ENCODE measurements at regions not wholly inside any gene's neighbourhood (a gene's known extent, or its start where the extent isn't known, plus 50 kb on each side); places are given as distances from the start of the nearest gene placed in this dataset.

DNA sequence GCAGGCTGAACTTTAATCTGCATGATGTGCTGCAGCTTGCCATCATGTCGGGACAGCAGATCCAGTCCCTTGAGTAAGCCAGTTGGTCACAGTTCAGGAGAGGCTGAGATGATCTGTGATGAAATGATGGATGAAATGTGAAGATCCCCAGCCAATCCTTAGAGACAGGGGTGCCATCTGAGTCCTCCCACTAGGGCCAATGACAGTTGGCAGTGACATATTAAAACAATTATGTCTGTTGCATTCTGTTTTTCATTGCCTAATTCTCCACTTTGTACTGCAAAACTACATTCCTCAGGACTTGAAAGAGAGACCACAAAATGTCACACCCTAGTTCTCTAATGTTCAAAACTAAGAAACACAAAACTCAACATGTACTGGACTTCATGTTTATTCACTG lies 66.3 kb upstream of the CAV2 start:
- H3K27me3 Mint-ChIP-seq, result peaks cover 34% of the 10 kb centered on the region
- DNase-seq, result no peak
- no peak overlapping the region for H3K27ac Mint-ChIP-seq
- no peaks in the 10 kb centered on the region for H3K36me3 Mint-ChIP-seq (ENCODE audit: low read depth)
- no peaks in the 10 kb centered on the region for H3K9me3 Mint-ChIP-seq
- H3K4me3 Mint-ChIP-seq, result no peak overlapping the region
- H3K4me1 Mint-ChIP-seq (ENCODE audit: low read depth), result no peaks in the 10 kb centered on the region

DNA sequence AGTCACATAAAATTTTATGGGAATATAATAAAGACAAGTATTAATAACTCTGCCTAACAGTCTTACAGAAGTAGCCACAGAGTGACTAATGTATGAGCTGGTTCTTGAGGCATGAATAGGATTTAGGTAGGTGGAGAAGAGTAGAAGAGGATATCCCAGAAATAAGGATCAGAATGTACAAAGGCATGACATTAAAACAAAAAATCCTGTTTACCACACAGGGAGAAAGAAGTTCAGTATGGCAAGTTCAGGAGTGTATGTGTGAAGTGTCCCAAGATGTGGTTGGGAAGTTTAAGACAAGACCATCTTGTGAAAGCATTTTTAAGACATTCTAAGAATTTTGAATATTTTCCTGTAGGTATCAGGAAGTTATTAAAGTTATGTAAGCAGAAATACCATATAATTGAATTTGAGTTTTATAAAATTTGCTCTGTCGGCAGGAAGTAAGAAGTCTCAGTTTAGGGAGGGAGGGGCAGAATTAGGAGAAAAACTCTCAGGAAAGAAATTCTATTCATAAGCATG lies 64.7 kb upstream of the CAV2 start:
- H3K4me3 Mint-ChIP-seq, result no peak overlapping the region
- H3K4me1 Mint-ChIP-seq (ENCODE audit: low read depth), result no peaks in the 10 kb centered on the region
- H3K27me3 Mint-ChIP-seq, result peaks cover 37% of the 10 kb centered on the region
- H3K9me3 Mint-ChIP-seq, result no peaks in the 10 kb centered on the region
- H3K27ac Mint-ChIP-seq, result no peak overlapping the region
- no peak for DNase-seq
- no peaks in the 10 kb centered on the region for H3K36me3 Mint-ChIP-seq (ENCODE audit: low read depth)

DNA sequence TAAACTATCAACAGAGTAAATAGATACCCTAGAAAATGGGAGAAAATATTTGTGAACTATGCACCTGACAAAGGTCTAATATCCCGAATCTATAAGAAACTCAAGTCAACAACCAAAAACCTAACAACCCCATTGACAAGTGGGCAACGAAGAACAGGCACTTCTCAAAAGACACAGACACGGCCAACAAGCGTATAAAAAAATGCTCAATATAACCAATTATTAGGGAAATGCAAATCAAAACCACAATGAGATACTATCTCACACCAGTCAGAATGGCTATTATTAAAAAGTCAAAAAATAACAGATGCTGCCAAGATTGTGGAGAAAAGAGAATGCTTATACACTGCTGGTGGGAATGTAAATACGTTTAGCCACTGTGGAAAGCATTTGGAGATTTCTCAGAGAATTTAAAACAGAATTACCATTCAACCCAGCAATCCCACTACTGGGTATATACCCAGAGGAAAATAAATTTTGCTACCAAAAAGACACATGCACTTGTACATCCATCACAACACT lies 63.2 kb upstream of the CAV2 start:
- H3K4me1 Mint-ChIP-seq (ENCODE audit: low read depth), result no peaks in the 10 kb centered on the region
- H3K9me3 Mint-ChIP-seq, result no peaks in the 10 kb centered on the region
- DNase-seq, result no peak
- peaks cover 37% of the 10 kb centered on the region for H3K27me3 Mint-ChIP-seq
- H3K4me3 Mint-ChIP-seq, result no peak overlapping the region
- no peaks in the 10 kb centered on the region for H3K36me3 Mint-ChIP-seq (ENCODE audit: low read depth)
- no peak overlapping the region for H3K27ac Mint-ChIP-seq

DNA sequence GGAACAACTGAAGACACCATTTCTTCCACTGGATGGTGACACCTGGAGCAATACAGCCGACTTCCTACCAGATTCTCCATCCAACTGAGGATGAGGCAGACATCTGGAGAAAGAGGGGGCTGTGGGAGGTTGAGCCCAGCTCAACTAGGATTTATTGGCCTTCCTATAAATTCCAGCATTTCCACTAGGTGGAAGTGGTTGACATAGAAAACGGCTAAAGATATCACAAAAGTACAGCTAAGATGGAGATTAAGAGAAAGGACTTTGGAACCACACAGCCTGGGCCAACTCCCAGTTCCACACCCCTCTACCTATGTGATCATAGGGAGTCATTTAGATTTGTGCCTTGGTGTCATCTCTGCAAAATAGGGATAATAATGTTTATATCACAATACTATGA lies 61.3 kb upstream of the CAV2 start:
- no peaks in the 10 kb centered on the region for H3K4me1 Mint-ChIP-seq (ENCODE audit: low read depth)
- no peak for DNase-seq
- H3K27me3 Mint-ChIP-seq, result peaks cover 21% of the 10 kb centered on the region
- H3K9me3 Mint-ChIP-seq, result no peaks in the 10 kb centered on the region
- no peak overlapping the region for H3K27ac Mint-ChIP-seq
- no peaks in the 10 kb centered on the region for H3K36me3 Mint-ChIP-seq (ENCODE audit: low read depth)
- H3K4me3 Mint-ChIP-seq, result no peak overlapping the region

DNA sequence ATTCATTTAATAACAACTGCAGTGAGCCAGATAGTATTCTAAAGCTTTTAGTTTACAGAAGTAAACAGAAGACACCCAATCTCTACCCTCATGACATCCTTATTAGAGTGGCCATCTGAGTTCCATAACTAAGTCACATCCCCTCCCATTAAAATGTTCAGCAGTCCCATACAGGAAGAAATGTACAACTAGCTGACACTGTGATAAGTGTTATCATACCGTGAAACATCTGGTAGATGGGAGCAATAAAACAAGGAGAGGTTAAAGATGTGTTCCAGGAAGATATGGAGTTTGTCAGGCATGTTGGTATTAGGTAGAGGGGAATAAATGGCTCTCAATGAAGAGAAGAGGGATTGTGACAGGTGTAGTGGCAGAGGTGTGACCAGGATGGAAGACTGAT lies 60.5 kb upstream of the CAV2 start:
- no peaks in the 10 kb centered on the region for H3K36me3 Mint-ChIP-seq (ENCODE audit: low read depth)
- no peak overlapping the region for H3K27ac Mint-ChIP-seq
- no peaks in the 10 kb centered on the region for H3K9me3 Mint-ChIP-seq
- no peak overlapping the region for H3K4me3 Mint-ChIP-seq
- no peak for DNase-seq
- peaks cover 16% of the 10 kb centered on the region for H3K27me3 Mint-ChIP-seq
- no peaks in the 10 kb centered on the region for H3K4me1 Mint-ChIP-seq (ENCODE audit: low read depth)

DNA sequence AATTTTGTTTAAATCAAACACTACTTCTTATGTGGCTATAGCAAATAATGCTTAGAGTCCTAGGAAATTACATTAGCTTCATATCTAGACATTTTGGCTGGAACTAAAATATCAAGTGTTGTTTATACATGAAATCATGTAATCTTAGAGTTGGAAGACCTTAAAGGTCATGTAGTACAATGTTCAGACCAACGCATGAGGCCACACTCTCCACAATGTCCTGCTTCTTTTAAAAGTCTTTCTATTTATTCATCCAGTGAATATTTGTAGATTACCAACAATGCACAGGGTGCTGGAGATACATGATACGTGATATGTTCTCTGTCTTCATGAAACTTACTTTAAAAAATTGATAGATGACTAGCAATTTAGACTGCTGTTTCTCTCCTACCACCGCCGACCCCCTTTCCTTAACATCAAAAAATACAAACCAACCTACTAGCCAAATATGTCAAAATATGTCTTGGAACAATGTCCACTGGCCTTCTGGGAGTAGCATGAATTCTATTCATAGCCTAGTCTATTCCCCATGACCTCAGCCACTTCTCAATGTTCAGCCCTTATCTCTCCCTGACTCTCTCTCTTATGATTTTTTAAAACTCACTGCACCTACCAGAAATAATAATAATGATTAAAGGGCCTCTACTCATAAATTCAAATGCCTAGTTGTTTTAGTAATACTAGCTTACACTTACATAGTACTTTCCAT lies 59.5 kb upstream of the CAV2 start:
- peaks cover 16% of the 10 kb centered on the region for H3K27me3 Mint-ChIP-seq
- DNase-seq, result no peak
- no peak overlapping the region for H3K27ac Mint-ChIP-seq
- H3K36me3 Mint-ChIP-seq (ENCODE audit: low read depth), result no peaks in the 10 kb centered on the region
- no peaks in the 10 kb centered on the region for H3K9me3 Mint-ChIP-seq
- H3K4me3 Mint-ChIP-seq, result no peak overlapping the region
- no peaks in the 10 kb centered on the region for H3K4me1 Mint-ChIP-seq (ENCODE audit: low read depth)

DNA sequence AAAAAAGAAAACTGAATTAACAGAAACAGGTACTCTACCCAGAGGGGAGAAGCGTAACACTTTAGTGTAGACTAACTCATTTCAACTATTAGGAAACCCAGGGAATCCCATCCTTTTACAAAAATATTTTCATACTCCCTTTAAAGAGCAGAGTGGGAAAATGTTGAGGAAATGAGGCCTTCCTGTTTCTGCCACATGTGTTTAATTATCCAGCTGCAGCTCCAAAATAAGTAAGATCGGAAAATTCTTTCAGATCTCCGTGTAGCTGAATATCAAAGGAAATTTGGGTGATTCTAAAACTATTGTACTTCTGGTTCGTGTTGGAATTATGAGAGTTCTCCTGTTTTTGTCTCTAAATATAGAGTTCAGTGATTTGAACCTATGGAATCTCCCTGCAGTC lies 58.0 kb upstream of the CAV2 start:
- no peaks in the 10 kb centered on the region for H3K4me1 Mint-ChIP-seq (ENCODE audit: low read depth)
- no peaks in the 10 kb centered on the region for H3K36me3 Mint-ChIP-seq (ENCODE audit: low read depth)
- H3K9me3 Mint-ChIP-seq, result no peaks in the 10 kb centered on the region
- H3K4me3 Mint-ChIP-seq, result no peak overlapping the region
- no peak for DNase-seq
- no peak overlapping the region for H3K27ac Mint-ChIP-seq
- peaks cover 15% of the 10 kb centered on the region for H3K27me3 Mint-ChIP-seq

DNA sequence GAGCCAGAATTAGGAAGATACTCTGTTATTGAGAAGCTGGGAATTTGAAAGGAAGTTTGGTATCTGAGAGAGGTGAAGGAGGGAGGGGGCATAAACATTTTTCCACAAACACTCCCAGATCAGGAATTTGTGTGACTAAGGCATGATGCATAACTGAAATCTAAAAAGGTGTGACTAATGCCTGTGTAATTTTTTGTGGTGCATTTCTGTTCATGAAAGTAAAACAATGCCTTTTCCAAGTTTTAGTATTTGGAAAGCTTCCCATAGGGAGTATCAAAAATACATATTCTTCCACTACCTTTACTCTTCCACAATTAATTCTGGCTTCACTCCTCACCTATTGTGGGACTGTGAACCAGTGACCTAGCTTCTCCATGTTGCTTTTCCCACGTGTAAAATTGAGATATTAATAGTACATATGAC lies 56.4 kb upstream of the CAV2 start:
- DNase-seq, result no peak
- Mint-ChIP-seq H3K9me3 (no peaks in the 10 kb centered on the region), H3K4me3 (no peak overlapping the region), H3K4me1 (ENCODE audit: low read depth) (no peaks in the 10 kb centered on the region), H3K27ac (no peak overlapping the region), H3K27me3 (peaks cover 21% of the 10 kb centered on the region), H3K36me3 (ENCODE audit: low read depth) (no peaks in the 10 kb centered on the region)

DNA sequence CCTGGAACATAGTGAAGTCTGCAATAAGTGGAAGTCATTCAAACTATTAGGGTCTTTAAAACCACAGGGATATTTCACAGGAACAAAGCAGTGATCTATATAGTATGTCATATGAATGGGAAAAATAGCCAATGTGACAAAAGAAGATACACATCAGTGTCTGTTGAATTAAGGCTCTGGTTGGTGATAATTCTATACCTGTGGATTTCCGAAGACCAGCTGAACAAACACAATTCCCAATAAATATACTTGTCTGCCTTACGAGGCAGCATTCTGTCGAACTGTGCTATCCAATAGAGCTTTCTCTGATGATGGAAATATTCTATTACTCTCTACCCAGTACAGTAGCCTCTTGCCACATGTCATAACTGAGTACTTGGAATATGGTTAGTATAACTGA lies 55.9 kb upstream of the CAV2 start:
- Mint-ChIP-seq H3K9me3 (no peaks in the 10 kb centered on the region), H3K36me3 (ENCODE audit: low read depth) (no peaks in the 10 kb centered on the region), H3K4me1 (ENCODE audit: low read depth) (no peaks in the 10 kb centered on the region), H3K27me3 (peaks cover 21% of the 10 kb centered on the region), H3K27ac (no peak overlapping the region), H3K4me3 (no peak overlapping the region)
- DNase-seq, result no peak

DNA sequence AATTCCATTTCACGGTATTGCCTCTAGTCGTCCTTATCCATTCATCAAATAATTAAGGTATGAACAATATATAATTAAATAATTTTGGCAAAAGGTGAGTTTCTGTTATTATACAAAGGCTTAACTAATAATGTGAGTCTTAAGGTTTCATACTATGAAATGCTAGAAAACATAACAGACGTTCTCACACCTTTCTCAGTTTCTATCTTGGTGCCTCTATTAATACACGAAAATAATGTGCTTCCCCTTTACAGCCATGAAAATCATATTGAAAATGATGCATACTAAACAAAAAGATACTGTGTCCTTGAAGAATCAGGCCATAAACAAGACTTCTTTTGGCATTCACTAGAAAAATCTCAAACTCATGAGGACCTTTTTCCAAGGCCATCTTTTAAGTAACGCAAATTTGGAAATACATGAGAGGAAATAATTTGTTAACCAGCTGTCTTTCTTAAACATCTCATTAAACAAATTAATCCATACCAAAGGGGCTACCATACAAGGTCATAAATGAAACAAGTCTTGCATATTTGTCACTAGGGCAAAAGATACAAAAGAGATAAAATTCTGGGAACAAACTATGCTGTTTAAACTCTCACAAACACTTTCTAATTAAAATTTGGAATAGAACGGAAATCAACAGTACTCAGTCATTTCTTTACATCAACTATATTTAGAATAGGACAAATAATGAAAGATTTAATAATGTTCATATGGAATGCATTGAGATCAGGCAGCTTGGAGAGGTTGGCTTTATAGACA lies 53.9 kb upstream of the CAV2 start:
- Mint-ChIP-seq H3K4me3 (no peak overlapping the region), H3K9me3 (no peaks in the 10 kb centered on the region), H3K27me3 (peaks cover 26% of the 10 kb centered on the region), H3K36me3 (ENCODE audit: low read depth) (no peaks in the 10 kb centered on the region), H3K4me1 (ENCODE audit: low read depth) (no peaks in the 10 kb centered on the region), H3K27ac (no peak overlapping the region)
- no peak for DNase-seq

DNA sequence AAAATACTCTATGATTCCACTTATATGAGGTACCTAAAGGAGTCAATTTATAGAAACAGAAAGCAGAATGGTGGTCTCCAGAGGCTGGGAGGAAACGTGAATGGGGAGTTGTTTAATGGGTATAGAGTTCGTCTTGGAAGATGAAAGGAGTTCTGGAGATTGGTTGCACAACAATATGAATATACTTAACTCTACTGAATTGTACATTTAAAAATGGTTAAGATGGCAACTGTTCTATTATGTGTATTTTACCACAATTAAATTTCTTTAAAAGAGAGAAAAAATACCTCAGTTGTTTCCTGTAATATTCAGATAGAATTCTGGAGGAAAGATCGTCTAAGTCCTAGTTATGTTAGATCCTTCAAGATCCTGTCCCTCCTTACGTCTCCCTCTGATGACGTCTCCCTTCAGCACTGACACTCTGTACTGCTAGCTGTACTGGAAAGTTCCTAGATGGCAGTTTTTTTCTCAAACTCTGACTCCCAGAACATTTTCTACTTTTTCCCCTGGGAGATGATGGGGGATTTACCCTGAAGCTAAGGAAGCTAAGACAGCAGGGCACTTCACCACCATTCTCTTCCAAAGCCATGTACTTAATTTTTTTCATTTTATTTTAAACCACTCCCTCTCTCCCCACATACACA lies 53.2 kb upstream of the CAV2 start:
- Mint-ChIP-seq H3K4me3 (no peak overlapping the region), H3K27me3 (peaks cover 26% of the 10 kb centered on the region), H3K36me3 (ENCODE audit: low read depth) (no peaks in the 10 kb centered on the region), H3K4me1 (ENCODE audit: low read depth) (no peaks in the 10 kb centered on the region), H3K9me3 (no peaks in the 10 kb centered on the region), H3K27ac (no peak overlapping the region)
- no peak for DNase-seq

DNA sequence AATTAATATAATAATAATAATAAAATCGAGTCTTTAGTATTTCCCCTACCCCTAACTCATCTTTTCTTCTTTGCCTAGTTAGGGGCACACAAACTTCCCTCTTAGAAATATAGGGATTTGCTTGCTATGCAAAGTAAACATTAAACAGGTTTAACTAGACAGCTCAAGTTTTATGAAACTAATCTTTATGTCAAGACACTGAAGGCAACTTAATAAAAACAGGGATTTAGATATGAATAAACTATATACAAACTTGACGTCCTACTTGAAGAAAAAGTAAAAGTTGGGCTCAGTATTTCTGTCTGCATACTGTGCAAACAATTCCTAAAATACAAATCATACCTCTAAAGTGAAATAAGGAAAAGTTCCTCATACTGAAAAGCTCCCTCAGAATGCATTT lies 52.1 kb upstream of the CAV2 start:
- Mint-ChIP-seq H3K4me3 (no peak overlapping the region), H3K9me3 (no peaks in the 10 kb centered on the region)

DNA sequence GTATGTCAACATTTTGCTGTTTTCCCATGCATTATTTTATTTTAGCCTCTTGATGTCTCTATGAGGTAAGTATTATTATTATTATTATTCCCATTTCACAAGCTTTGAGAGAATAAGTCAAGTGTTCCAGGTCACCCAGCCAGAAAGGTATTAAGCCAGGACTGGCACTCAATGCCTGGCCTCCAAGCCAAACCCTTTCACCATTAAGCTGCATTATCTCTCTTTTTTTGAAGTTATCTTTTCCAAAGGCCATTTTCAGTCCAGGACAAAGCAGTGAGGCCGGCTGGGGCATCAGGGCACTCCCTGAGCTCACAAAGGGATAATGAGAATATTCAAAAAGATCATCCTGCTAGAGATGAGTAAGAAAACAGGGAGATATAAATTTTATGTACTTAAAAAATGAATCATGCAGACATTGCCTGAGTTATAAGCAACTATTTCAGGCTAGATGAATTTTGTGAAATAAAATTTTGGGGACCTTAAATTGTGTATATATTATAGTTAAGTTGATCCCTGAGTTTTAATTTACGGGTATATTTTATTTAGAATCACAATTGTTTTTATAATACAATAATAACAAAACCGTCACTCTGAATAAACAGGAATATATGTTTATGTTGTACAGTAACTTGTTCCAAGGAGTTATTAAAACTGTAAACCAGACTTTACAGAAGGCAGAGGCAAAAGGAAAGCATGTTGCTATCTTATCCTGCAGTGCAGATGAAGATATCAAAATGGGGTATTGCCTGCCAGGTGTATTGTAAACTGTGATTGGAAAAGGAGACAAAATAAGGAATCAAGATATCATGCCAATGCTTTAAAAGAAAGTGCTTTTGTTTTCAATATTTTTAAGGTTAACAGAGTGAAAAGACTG lies 51.3 kb upstream of the CAV2 start:
- no peaks in the 10 kb centered on the region for H3K36me3 Mint-ChIP-seq (ENCODE audit: low read depth)
- no peak overlapping the region for H3K4me3 Mint-ChIP-seq
- peaks cover 26% of the 10 kb centered on the region for H3K27me3 Mint-ChIP-seq
- H3K27ac Mint-ChIP-seq, result no peak overlapping the region
- no peak for DNase-seq
- H3K4me1 Mint-ChIP-seq (ENCODE audit: low read depth), result no peaks in the 10 kb centered on the region
- H3K9me3 Mint-ChIP-seq, result no peaks in the 10 kb centered on the region

More for the DNA sequence above, 52.1 kb upstream of the CAV2 start:
- H3K4me1 Mint-ChIP-seq (ENCODE audit: low read depth), result no peaks in the 10 kb centered on the region
- peaks cover 26% of the 10 kb centered on the region for H3K27me3 Mint-ChIP-seq
- no peaks in the 10 kb centered on the region for H3K36me3 Mint-ChIP-seq (ENCODE audit: low read depth)
- DNase-seq, result no peak
- no peak overlapping the region for H3K27ac Mint-ChIP-seq

DNA sequence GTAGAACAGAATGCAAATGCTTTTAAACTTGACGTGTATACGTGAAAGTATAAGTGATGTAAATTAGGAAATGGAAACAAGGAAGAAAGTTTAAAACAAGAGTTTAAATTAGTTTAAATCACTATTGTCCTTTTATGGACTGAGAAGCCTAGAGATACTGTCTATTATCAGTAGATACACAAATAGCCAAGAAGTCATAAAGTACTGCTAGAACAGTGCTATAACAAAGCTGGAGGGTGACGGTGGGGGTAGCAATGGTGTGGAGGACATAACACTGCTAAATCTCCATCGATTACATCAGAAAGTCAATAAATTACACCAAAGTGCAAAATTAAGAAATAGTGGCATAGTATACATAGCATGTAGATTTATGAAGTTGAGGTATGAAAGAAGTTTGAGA lies 50.1 kb upstream of the CAV2 start:
- peaks cover 25% of the 10 kb centered on the region for H3K27me3 Mint-ChIP-seq
- no peak for DNase-seq
- no peaks in the 10 kb centered on the region for H3K4me1 Mint-ChIP-seq (ENCODE audit: low read depth)
- H3K9me3 Mint-ChIP-seq, result no peaks in the 10 kb centered on the region
- H3K4me3 Mint-ChIP-seq, result no peak overlapping the region
- H3K36me3 Mint-ChIP-seq (ENCODE audit: low read depth), result no peaks in the 10 kb centered on the region
- H3K27ac Mint-ChIP-seq, result no peak overlapping the region

Data from activated T-cell treated with anti-CD3 and anti-CD28 coated beads, Interleukin-2, amount 50 U/mL, for 24 hours (primary cell).